GM21381 (cell line): ENCODE measurements at regions not wholly inside any gene's neighbourhood (a gene's known extent, or its start where the extent isn't known, plus 50 kb on each side); places are given as distances from the start of the nearest gene placed in this dataset.
"Not testable (repeated sequence)": the region's sequence is repeated elsewhere in the genome, so short reads cannot be mapped to it uniquely, and the experiment has no call there.

Experiments used
- ATAC-seq: cut with Tn5 transposase; IDR thresholded peaks from one replicate; pipeline ENCODE4 v1.9.1; 2021; ENCODE audit warnings: mild to moderate bottlenecking, moderate library complexity; ENCODE audit not compliant: unreplicated experiment

DNA sequence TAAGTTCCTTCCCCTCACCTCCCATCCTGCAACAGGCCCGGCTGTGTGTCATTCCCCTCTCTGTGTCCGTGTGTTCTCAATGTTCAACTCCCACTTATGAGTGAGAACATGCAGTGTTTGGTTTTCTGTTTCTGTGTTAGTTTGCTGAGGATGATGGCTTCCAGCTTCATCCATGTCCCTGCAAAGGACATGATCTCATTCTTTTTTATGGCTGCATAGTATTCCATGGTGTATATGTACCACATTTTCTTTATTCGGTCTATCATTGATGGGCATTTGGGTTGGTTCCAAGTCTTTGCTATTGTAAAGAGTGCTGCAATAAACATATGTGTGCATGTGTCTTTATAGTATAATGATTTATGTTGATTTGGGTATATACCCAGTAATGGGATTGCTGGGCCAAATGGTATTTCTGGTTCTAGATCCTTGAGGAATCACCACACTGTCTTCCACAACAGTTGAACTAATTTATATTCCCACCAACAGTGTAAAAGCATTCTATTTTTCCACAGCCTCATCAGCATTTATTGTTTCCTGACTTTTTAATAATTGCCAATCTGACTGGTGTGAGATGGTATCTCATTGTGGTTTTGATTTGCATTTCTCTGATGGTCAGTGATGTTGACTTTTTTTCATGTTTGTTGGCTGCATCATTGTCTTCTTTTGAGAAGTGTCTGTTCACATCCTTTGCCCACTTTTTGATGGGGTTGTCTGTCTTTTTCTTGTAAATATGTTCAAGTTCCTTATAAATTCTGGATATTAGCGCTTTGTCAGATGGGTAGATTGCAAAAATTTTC lies 174.1 kb upstream of the PHACTR1 start:
- ATAC-seq: not testable (repeated sequence)

DNA sequence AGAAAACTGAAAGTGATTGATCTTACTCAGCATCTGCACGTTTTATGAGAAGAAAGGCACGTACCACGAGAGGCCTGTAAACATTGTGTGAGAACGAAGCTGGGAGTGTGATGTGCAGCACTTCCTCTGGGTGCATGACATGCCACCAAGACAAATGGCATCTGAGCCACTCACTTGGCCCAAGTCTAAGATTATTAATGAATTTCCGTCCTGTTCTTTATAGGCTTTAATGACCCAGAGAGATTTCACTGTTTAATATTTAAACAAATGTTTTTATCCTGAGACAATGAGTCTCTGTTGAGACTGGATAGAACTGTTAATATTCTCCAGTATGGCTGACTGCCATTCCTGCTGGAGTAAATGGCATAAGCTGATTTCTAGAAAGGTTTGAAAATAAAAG lies 172.6 kb upstream of the PHACTR1 start:
- no peak for ATAC-seq

DNA sequence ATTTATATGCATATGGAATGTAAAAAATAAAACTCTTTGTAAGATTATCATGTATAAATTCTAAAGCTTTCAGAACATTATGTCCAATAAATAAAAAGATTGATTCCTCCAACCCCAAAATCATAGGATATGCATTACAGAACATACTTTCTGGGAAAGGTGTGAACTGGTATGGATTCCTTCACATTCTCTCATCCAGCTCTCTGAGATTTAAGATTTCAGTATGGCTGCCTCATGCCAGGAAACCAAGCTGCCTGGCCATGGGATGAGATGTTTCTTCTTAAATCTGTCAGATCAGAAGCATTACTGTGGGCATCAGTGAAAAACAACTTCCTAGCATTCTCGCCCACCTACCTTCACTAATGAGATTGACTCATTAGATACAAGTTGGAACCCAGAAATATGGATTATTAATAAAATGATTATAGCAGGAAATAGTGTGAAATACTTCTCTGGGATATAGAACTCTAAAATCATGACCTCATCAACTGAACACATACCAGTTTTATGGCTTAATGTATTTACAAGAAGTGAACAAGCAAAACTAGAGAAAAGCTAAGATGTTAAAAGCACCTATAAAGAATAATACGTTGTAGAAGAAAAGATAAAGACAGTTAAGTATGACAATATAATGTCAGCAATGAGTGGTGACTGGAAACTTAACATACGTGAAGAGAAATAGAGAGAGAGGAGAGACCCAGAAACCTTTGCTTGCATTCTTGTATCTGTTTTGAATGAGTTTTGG lies 171.6 kb upstream of the PHACTR1 start:
- ATAC-seq: no peak

DNA sequence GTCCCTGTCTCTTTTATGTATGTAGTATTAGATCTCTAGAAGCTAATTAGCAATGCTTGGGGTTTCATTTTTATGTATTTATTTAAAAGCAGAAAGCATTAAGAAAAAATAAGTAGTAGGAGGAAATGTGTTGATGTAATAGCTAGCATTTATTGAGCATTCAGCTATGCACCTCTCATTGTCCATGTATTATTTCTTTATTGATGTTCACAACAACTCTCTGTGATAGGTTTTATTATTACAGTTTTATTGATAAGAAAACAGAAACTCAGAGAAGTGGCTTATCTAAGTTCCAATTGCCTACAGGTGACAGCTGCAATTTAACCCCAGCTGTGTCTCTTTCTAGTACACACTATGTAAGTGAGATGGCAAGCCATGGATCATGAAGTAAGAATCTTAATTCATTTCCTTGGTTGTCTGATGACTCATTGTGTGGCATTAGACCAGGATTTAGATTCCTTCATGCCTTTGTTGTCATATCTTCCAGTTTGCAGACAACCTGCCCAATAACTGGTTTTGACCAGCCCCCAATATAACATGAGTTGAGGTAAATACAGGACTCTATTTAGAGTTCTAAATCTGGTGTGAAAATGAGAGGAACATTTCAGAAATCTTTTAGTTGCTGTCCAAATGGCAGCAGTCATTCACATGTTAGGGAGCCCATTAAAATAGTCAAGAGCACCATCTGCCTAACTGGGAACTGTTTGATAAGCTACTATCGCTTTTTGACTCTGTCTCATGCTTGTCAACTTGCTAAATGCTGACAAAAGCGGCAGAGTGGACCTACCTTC lies 170.8 kb upstream of the PHACTR1 start:
- no peak for ATAC-seq

DNA sequence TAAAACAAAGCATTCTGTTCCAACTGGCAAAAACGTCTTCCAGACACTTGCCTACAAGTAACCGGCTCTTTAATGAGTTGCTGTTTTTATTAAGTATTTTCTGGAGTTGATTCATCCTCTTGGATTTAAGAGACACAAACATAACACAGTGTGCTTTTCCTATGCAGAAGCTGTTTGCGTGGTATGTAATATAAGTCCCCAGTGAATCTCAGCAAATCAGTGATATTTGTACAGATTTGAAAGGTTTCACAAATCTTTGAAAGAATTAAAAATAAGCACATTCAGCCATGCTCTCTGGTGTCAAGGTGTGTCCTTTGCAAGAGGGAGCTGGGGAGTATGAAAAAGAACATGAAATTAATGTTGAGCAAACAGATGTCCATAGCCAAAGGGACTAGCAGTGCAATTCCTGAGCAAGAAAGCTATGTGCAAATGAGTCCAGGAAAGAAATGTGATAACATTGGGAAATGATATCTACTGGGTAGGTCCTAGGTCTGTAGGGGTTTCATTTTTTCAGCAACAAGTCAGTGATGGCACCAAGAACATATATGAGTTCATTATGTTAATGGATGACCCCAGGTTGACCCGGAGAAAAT lies 170.1 kb upstream of the PHACTR1 start:
- ATAC-seq: no peak

DNA sequence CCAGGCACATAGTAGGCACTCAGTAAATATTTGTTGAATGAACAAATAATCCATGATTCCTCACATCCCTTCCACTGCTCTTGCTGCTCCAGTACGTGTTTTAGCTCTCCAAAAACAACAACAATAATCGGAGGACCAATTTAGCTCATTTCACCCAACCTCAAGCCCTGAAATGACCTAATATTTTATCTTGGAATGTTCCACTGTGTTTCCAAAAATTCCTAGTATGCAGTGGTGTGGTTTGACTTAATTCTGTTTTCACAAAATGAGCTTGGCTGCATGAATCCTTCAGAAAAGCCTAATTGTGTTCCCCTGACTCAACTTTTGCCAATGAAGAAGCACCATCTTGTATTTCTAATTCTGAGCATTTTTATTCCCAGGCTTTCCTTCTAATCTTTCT lies 168.0 kb upstream of the PHACTR1 start:
- ATAC-seq: no peak

DNA sequence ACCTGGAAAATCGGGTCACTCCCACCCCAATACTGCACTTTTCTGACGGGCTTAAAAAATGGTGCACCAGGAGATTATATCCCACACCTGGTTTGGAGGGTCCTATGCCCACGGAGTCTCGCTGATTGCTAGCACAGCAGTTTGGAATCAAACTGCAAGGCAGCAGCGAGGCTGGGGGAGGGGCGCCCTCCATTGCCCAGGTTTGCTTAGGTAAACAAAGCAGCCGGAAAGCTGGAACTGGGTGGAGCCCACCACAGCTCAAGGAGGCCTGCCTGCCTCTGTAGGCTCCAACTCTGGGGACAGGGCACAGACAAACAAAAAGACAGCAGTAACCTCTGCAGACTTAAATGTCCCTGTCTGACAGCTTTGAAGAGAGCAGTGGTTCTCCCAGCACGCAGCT lies 167.1 kb upstream of the PHACTR1 start:
- not testable (repeated sequence) for ATAC-seq

DNA sequence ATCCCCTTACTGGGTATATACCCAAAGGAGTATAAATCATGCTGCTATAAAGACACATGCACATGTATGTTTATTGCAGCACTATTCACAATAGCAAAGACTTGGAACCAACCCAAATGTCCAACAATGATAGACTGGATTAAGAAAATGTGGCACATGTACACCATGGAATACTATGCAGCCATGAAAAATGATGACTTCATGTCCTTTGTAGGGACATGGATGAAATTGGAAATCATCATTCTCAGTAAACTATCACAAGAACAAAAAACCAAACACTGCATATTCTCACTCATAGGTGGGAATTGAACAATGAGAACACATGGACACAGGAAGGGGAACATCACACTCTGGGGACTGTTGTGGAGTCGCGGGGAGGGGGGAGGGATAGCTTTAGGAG lies 161.7 kb upstream of the PHACTR1 start:
- not testable (repeated sequence) for ATAC-seq

DNA sequence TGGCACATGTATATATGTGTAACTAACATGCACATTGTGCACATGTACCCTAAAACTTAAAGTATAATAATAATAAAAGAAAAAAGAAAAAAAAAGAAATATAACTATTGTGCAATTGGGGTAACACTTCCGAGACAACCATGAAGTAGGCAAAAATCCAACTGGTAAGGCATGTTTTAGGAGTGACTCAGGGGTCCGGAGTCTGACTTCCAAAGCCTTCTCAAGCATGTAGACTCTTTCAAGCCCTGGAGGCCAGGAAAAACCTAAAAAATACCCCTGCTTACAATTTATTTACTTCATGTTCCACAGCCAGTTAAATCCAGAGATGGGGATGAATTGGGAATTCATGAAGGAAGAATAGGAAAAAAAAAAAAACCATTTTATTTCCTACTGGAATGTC lies 161.3 kb upstream of the PHACTR1 start:
- ATAC-seq: no peak

DNA sequence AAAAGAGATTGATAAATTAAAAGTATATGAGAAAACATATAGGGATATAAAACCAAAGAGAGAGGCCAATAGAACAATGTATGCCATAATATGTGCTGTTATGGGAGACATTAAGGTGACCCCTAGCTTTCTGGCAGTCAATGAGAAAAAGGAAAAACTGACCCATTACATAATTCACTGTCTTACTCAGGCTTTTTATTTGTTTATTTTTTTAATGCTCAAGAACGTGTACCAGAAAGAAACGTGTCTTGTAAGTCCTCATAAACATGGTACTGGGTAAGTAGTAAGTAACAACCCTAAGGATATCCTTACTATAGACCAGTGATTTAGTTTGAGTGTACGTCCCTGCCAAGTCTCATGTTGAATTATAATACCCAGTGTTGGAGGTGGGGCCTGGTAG lies 160.8 kb upstream of the PHACTR1 start:
- no peak for ATAC-seq

DNA sequence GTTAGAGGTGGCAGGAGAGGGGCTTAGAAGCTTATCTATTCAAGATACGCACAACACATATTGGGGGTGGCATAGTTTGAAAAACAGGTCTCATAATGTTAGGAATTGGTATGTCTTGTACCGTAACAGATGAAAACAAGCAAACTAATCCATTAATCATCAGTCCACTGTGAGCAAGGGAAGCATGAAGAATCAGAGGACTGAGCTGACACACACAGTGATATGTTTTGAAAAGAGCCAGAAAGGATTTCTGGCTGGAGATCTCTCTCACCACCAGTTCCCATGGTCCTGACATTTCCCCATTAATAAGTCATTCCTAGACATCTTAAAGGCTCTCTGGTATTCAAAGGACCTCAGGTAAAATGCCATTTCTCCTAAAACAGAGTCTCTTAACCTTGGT lies 158.8 kb upstream of the PHACTR1 start:
- no peak for ATAC-seq

DNA sequence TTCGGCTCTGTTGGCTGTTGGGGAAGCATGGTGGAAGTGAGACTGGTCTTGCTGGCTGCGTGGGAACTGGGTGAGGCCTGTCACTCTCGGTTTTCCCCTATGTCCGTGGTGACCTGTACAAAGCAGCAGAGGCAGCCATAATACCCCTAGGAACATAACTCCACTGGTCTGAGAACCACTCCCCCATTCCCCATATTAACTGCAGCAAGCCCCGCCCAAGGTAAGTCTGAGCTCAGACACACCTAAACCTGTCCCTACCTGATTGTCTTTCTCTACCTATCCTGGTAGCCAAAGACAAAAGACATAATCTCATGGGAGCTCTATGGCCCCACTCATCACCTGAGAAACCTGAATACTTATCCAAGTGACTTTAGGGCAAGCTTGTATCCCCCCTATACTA lies 156.3 kb upstream of the PHACTR1 start:
- no peak for ATAC-seq

DNA sequence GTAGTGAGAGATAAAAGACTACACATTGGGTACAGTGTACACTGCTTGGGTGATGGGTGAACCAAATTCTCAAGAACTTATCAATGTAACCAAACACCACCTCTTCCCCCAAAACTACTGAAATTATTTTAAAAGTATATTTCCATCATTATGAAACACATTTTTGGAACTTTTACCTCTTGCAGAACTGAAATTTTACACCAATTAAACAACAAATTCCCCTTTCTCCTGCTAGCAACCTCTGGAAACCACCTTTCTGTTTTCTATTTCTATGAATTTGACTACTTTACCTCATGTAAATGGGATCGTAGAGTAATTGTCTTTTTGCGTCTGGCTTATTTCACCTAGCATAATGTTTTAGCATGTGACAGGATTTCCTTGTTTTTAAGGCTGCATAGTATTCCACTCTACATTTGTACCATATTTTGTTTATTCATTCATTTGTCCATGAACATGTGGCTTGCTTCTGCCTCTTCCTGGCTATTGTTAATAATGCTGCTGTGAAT lies 149.9 kb upstream of the PHACTR1 start:
- no peak for ATAC-seq

DNA sequence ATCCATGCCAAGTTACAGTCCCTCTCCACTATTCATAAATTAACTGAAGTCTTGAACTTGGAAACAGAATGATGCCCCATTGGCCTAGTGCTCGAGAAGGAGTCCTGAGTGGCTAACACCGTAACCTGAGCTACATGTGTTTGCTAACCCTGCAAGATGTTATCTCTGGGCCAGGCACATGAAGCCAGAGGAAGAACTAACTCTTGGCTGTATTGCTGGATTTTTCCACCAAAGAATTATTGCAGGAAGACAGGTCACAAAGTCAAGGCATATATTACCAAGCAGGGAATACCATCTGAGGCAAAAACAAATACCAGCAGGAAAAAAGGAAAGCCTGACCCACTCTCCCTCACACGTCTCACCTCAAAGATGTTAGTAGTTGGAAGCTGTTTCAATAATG lies 148.9 kb upstream of the PHACTR1 start:
- no peak for ATAC-seq

DNA sequence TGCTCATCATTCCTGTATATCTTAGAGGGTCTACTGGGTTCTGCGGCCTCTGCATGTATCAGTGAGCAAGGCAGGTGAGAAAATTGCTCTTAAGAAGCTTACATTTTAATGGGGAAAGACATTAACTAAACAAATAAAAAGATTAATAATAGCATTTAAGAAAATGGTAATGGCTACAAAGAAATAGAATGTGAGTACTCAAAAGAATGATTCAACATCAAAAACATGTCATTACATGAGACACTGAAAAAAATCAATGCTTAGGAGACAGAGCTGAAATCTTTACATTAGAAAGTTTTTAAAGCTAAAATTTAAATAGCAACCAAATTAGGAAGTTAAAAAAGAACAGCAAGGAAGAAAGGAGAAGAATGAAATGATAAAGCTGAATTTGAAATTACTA lies 146.9 kb upstream of the PHACTR1 start:
- ATAC-seq: no peak

DNA sequence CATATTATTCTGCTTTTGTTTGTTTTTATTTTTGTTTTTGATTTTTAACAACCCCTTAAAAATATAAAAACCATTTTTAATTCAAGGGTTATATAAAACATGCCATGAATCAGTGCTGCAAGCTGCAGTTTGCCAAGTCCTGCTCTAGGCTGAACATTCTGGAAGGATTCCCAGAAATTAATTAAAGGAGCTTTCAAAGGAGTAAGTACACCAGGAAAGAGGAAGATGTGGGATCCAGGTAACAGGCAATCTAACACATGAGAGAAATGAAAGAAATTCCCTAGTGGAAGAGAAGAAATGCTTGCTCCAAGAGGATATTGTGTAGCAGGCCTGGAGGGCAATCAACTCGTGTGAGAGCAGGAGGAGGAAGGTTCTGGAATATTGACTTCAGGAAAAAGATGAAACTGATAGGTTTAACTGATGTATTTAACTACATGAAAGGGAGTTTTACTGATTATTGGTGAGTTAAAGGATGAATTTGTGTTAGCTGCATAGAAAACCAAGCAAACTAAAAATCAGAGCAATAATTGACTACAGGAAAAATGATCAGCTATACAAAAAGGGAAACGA lies 146.0 kb upstream of the PHACTR1 start:
- ATAC-seq: no peak

DNA sequence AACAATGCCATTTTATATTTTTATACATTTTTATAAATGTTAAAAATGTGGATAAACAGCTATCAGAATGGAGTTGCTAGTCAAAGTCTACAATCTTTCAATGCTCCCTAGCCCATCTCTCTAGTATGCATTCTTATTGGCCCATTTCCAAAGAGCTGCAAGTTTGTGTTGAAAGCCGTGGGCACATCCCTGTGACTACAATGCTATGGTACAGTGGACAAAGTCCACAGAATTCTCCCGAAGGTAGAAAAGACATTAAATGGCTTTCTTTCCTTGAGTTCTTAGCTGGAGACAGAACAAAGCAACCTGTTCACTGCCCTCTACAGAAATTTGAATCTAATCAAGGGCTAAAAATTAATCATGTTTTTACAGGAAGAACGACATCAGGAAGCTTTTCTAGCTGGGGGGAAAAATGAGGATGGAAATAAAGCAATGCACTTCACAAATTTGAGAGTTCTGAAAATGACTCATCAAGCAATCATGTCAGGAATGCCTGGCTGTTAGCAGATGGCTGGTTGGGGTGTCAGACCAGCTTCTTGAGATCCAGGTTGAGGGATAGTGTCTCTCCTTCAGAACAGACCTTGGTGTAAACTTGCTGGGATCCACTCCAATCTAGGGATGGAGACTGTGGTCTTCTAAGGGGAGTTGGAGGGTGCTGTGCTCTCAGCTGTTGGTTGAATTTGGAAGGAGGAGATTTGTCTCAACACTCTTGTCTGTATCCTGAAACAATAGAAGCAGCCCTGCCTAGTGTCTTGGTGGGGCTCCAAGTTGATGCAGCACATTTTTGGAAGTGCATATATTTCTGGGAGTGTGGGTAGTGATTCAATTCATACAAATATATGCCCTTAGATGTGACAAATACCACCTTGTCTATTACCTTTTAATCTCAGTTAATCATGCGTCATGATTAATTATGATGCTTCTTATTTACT lies 143.4 kb upstream of the PHACTR1 start:
- no peak for ATAC-seq

DNA sequence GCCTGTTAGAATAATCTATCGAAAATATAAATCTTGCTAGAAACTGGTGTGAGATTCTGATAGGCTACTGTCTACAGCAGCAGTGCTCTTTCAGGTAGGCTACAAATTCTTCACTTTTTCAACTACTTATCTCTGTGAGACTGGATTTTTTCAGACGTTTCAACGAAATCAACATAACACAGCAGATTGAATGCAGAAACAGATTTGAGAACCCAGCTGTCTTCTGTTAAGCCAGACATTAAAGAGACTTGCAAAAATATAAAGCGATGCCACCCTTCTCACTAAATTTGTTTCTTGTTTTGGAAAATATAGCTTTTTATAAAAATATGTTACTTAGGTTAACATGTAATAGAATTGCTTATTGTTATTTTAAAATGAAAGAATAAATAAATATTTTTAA lies 140.6 kb upstream of the PHACTR1 start:
- no peak for ATAC-seq

DNA sequence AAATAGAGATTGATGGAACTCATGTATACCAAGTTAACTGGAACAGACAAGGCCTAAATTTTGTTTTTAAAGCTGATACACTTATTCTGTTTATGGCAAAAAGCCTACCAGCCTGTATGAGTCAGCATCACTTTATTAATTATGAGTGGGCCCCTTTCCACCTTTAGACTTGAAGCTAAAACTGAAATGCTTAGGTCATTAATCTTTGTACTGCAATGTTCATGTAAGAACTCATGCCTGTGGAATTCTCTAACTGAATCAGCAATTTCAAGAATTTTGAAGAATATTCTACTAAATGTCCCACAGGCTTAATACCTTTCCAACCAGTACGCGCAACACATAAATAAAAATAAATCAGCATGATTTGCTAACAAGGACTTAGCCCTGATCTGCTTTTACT lies 140.2 kb upstream of the PHACTR1 start:
- ATAC-seq: no peak
